Endothelial cell (in vitro differentiated cells): ENCODE measurements at regions not wholly inside any gene's neighbourhood (a gene's known extent, or its start where the extent isn't known, plus 50 kb on each side); places are given as distances from the start of the nearest gene placed in this dataset.

Experiments
- DNase-seq: peaks from one replicate; pipeline ENCODE4 v3.0.0; 2021; ENCODE audit warnings: low spot score
- H3K27ac Mint-ChIP-seq: one replicate; pipeline ENCODE4 v1.8.0; 2021; ENCODE audit warnings: mixed read lengths, inconsistent platforms; ENCODE audit not compliant: unreplicated experiment
- H3K27me3 Mint-ChIP-seq: one replicate; pipeline ENCODE4 v1.8.0; 2021; ENCODE audit warnings: mild to moderate bottlenecking, moderate library complexity, mixed read lengths, inconsistent platforms; ENCODE audit not compliant: unreplicated experiment
- H3K36me3 Mint-ChIP-seq: one replicate; pipeline ENCODE4 v1.8.0; 2021; ENCODE audit warnings: mild to moderate bottlenecking, low read depth, mixed read lengths, inconsistent platforms; ENCODE audit not compliant: unreplicated experiment
- H3K4me1 Mint-ChIP-seq: one replicate; pipeline ENCODE4 v1.8.0; 2021; ENCODE audit warnings: mild to moderate bottlenecking, mixed read lengths, inconsistent platforms; ENCODE audit not compliant: unreplicated experiment
- H3K4me3 Mint-ChIP-seq: one replicate; pipeline ENCODE4 v1.8.0; 2021; ENCODE audit warnings: mild to moderate bottlenecking, mixed read lengths, inconsistent platforms; ENCODE audit not compliant: unreplicated experiment
- H3K9me3 Mint-ChIP-seq: one replicate; pipeline ENCODE4 v1.8.0; 2021; ENCODE audit warnings: mixed read lengths, inconsistent platforms; ENCODE audit not compliant: unreplicated experiment
- TF ChIP-seq, protein P1 (sequence below): fragments of 200-600 bp; sonication (generic); IDR thresholded peaks from one replicate; pipeline ENCODE4 v1.5.0; 2021; ENCODE audit warnings: antibody characterized with exemption; ENCODE audit not compliant: unreplicated experiment

DNA sequence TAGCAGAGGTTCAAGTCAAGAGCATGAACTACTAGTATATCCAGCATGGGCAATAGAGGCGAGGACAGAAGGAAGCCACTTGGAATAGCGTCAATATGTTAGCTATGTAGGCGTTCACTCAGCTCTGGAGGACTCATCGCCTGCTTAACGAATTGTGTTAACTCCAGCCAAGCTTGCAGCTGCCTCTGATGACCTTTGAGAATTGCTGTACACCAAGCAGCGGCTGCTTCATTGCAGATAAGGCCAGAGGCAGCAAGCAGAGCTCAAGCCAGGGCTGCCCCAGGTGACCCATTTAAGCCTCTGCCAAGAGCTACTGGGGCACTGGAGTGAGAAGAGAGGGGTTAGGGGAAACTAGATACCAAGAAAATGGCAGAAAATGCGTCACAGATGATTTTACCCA is 160.2 kb upstream of the IGFBP7 start:
- H3K4me1 Mint-ChIP-seq, result peaks cover 7% of the 10 kb centered on the region
- H3K27me3 Mint-ChIP-seq, result no peaks in the 10 kb centered on the region
- no peaks in the 10 kb centered on the region for H3K36me3 Mint-ChIP-seq
- no peak overlapping the region for H3K27ac Mint-ChIP-seq
- no peak for DNase-seq
- TF ChIP-seq, protein P1, sequence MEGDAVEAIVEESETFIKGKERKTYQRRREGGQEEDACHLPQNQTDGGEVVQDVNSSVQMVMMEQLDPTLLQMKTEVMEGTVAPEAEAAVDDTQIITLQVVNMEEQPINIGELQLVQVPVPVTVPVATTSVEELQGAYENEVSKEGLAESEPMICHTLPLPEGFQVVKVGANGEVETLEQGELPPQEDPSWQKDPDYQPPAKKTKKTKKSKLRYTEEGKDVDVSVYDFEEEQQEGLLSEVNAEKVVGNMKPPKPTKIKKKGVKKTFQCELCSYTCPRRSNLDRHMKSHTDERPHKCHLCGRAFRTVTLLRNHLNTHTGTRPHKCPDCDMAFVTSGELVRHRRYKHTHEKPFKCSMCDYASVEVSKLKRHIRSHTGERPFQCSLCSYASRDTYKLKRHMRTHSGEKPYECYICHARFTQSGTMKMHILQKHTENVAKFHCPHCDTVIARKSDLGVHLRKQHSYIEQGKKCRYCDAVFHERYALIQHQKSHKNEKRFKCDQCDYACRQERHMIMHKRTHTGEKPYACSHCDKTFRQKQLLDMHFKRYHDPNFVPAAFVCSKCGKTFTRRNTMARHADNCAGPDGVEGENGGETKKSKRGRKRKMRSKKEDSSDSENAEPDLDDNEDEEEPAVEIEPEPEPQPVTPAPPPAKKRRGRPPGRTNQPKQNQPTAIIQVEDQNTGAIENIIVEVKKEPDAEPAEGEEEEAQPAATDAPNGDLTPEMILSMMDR, result no peak
- H3K4me3 Mint-ChIP-seq, result no peak overlapping the region
- no peaks in the 10 kb centered on the region for H3K9me3 Mint-ChIP-seq

DNA sequence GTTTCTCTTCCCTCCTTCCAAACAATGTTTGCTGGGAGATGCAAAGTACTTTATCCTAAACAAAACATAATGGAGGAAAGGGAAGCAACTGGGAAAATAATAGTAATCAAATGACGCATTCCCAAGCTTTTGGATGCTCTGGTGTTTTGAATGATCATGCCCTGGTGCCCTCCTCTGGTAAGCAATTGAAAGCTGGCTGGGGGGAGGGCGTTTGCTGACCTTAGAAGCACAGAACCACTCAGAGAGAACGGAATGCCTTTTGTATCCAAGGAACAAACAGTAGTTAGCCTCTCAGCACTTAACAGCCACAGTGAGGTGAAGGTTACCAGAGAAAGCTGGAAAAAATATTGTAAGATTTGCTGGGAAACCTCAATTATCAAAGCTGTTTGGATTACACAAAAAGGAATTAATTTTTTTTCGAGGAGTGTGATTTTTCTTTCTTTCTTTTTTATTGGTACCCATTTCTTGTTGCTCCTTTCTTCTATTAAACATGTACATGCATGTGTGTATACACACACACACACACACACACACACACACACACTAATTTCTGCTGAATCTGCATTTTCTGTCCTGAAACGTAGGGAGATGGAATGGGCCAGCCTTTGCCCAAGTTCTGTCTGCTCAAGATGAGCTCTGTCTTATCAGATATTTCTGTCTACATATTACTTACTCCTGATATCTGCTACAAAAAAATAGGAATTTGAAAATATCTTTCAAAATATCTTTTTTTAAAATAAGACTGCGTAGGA is 155.8 kb upstream of the IGFBP7 start:
- DNase-seq, result peak; percentile 26
- Mint-ChIP-seq H3K4me3 (no peak overlapping the region), H3K4me1 (peaks cover 10% of the 10 kb centered on the region), H3K27ac (peak overlapping the region; percentile 58), H3K27me3 (peaks cover 4% of the 10 kb centered on the region), H3K9me3 (no peaks in the 10 kb centered on the region), H3K36me3 (no peaks in the 10 kb centered on the region)
- TF ChIP-seq, protein P1, result no peak

DNA sequence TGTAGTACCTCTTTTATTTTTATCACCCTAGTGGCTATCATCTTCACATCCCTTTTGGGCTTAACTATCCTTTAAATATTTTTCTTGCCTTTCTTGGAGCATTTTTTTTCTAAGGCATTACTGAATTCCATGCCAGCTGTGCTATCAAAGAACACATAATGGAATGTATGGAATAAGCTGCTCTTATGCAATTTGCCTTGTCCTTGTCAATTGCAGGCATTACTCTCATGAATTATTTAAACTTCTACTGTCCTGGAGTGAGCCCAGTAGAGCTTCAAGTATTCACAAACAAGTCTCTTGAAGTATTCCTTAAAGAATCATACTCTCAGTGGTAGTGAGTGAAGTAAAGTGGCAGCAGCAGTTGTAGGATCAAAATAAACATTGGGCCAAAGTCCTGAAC is 144.6 kb upstream of the IGFBP7 start:
- H3K9me3 Mint-ChIP-seq, result no peaks in the 10 kb centered on the region
- no peaks in the 10 kb centered on the region for H3K36me3 Mint-ChIP-seq
- TF ChIP-seq, protein P1, result no peak
- H3K27ac Mint-ChIP-seq, result no peak overlapping the region
- H3K27me3 Mint-ChIP-seq, result peaks cover 1% of the 10 kb centered on the region
- H3K4me3 Mint-ChIP-seq, result no peak overlapping the region
- DNase-seq, result no peak
- peaks cover 6% of the 10 kb centered on the region for H3K4me1 Mint-ChIP-seq

DNA sequence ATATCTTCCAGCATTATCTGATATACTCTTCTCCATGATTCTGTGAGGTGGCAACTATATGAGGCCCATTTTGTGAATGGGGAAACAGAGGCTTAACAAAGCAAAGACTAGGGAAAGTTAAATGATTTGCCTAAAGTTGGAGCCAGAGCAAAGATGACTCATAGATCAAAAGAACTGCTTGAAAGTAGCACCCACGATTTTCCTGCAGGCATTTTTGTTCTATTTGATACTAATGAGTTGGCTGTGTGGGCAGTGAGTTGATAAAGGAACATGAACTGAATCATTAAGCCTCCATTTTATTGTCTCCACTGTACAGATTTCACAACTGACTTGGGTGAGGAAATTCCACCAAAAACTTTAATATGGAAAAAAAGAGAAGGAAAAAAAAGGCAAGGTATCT is 138.9 kb upstream of the IGFBP7 start:
- DNase-seq, result no peak
- H3K4me3 Mint-ChIP-seq, result no peak overlapping the region
- no peaks in the 10 kb centered on the region for H3K36me3 Mint-ChIP-seq
- no peaks in the 10 kb centered on the region for H3K27me3 Mint-ChIP-seq
- H3K27ac Mint-ChIP-seq, result no peak overlapping the region
- H3K9me3 Mint-ChIP-seq, result no peaks in the 10 kb centered on the region
- H3K4me1 Mint-ChIP-seq, result peaks cover 7% of the 10 kb centered on the region
- TF ChIP-seq, protein P1, result no peak

DNA sequence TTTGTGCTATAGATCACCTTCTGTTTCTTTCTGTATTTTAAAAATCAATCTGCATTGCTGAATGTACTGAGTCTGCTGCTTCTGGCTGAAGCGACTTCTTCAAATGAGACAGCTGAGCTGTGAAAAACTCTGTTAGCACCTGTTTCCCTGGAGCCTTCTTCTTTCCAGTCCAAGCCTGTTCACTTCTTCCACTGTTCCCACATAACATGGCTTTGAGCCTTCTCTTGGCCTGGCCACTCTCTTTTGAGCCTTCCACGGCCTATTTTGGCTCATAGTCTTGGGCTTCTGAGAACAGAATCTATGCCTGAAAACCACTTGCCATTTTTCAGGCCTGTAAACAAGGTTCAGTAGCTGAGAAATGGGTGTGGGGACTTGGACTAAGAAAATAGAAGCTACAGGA is 132.9 kb upstream of the IGFBP7 start:
- TF ChIP-seq, protein P1, result no peak
- Mint-ChIP-seq H3K27ac (no peak overlapping the region), H3K4me1 (peaks cover 3% of the 10 kb centered on the region), H3K9me3 (no peaks in the 10 kb centered on the region), H3K27me3 (no peaks in the 10 kb centered on the region), H3K36me3 (no peaks in the 10 kb centered on the region), H3K4me3 (no peak overlapping the region)
- DNase-seq, result no peak
